IMR-90 (cell line): ENCODE measurements at regions not wholly inside any gene's neighbourhood (a gene's known extent, or its start where the extent isn't known, plus 50 kb on each side); places are given as distances from the start of the nearest gene placed in this dataset.

Source experiments
- ATAC-seq: fragments of 200-7000 bp; cut with Tn5 transposase; 2 replicates; pipeline ENCODE4 v1.9.1; 2020; ENCODE audit warnings: low read depth, mild to moderate bottlenecking, moderate library complexity
- BruUV-seq: library from RNA; stranded (reverse); fragments of 400-500 nt; replicated peaks from 2 replicates; lab custom pipeline; 2021; lab: Mats Ljungman, UMichigan
- CTCF ChIA-PET: fragments of 300-600 bp; formaldehyde crosslinking; extraction: SDS; loops from one replicate; lab custom pipeline; 2021; ENCODE audit warnings: antibody characterized with exemption; lab: Yijun Ruan, JAX
- POLR2A ChIA-PET: fragments of 300-600 bp; sonication (Branson Sonifier 250); formaldehyde crosslinking; loops from one replicate; lab custom pipeline; 2022; ENCODE audit warnings: antibody characterized with exemption; ENCODE audit not compliant: unreplicated experiment; lab: Charles Lee
- DNase-seq: peaks from one replicate; pipeline ENCODE4 v3.0.0; 2013
- H2AFZ ChIP-seq: replicated peaks from 2 replicates; pipeline ENCODE3; 2013; ENCODE audit warnings: low read length, mild to moderate bottlenecking; ENCODE audit not compliant: poor library complexity
- H2AK5ac ChIP-seq: 2 replicates; pipeline ENCODE4 v1.6.1; 2013; ENCODE audit warnings: low read depth, low read length, inconsistent platforms
- H2AK9ac ChIP-seq: replicated peaks from 2 replicates; pipeline ENCODE3; 2013; ENCODE audit warnings: mild to moderate bottlenecking, low read depth, low read length, moderate library complexity; ENCODE audit not compliant: poor library complexity
- H2BK120ac ChIP-seq: 2 replicates; pipeline ENCODE4 v1.6.1; 2013; ENCODE audit warnings: low read depth, low read length, inconsistent platforms
- H2BK15ac ChIP-seq: 3 replicates; pipeline ENCODE4 v1.6.1; 2013; ENCODE audit warnings: low read depth, low read length, inconsistent platforms
- H2BK20ac ChIP-seq: 2 replicates; pipeline ENCODE4 v1.6.1; 2013; ENCODE audit warnings: low read depth, mild to moderate bottlenecking, inconsistent platforms, low read length, moderate library complexity
- H2BK5ac ChIP-seq: 2 replicates; pipeline ENCODE4 v1.6.1; 2013; ENCODE audit warnings: mild to moderate bottlenecking, low read depth, low read length, inconsistent platforms; ENCODE audit not compliant: poor library complexity, severe bottlenecking
- H3K14ac ChIP-seq: replicated peaks from 2 replicates; pipeline ENCODE4 v1.6.1; 2013; ENCODE audit warnings: low read depth, low read length, inconsistent platforms
- H3K18ac ChIP-seq: 2 replicates; pipeline ENCODE4 v1.6.1; 2013; ENCODE audit warnings: low read depth, low read length, control low read depth
- H3K23ac ChIP-seq: 2 replicates; pipeline ENCODE4 v1.6.1; 2013; ENCODE audit warnings: low read depth, low read length, inconsistent platforms
- H3K27ac ChIP-seq: 2 replicates; pipeline ENCODE4 v1.5.1; 2013; ENCODE audit warnings: mild to moderate bottlenecking, control low read depth, low read length; ENCODE audit not compliant: insufficient read depth
- H3K27me3 ChIP-seq: 2 replicates; pipeline ENCODE4 v1.6.1; 2013; ENCODE audit warnings: low read length; ENCODE audit not compliant: control insufficient read depth, insufficient read depth
- H3K36me3 ChIP-seq: 2 replicates; pipeline ENCODE4 v1.6.1; 2013; ENCODE audit warnings: low read length, mixed read lengths; ENCODE audit not compliant: control insufficient read depth, insufficient read depth
- H3K4ac ChIP-seq: 2 replicates; pipeline ENCODE4 v1.6.1; 2013; ENCODE audit warnings: low read depth, low read length, inconsistent platforms
- H3K4me1 ChIP-seq: 2 replicates; pipeline ENCODE4 v1.6.1; 2013; ENCODE audit warnings: low read length, mixed read lengths; ENCODE audit not compliant: control insufficient read depth, insufficient read depth
- H3K4me2 ChIP-seq: 2 replicates; pipeline ENCODE4 v1.6.1; 2013; ENCODE audit warnings: low read depth, mild to moderate bottlenecking, control low read depth, low read length, moderate library complexity
- H3K4me3 ChIP-seq: 2 replicates; pipeline ENCODE4 v1.5.1; 2013; ENCODE audit warnings: low read depth, mild to moderate bottlenecking, control low read depth, low read length, moderate library complexity; ENCODE audit not compliant: insufficient read depth
- H3K56ac ChIP-seq: 2 replicates; pipeline ENCODE4 v1.6.1; 2013; ENCODE audit warnings: low read length, inconsistent platforms; ENCODE audit not compliant: insufficient read depth; ENCODE audit errors: extremely low read depth
- H3K79me1 ChIP-seq, 2 experiments: 2 replicates each; pipeline ENCODE4 v1.6.1; 2013; ENCODE audit warnings: low read length in 2 of 2, inconsistent platforms in 1 of 2, low read depth in 1 of 2
- H3K9ac ChIP-seq: 2 replicates; pipeline ENCODE4 v1.6.1; 2013; ENCODE audit warnings: low read depth, low read length, control low read depth
- H3K9me1 ChIP-seq: 2 replicates; pipeline ENCODE4 v1.6.1; 2013; ENCODE audit warnings: low read length, inconsistent platforms; ENCODE audit not compliant: insufficient read depth
- H3K9me3 ChIP-seq: 2 replicates; pipeline ENCODE4 v1.6.1; 2013; ENCODE audit warnings: low read length; ENCODE audit not compliant: control insufficient read depth, insufficient read depth
- H4K20me1 ChIP-seq: 2 replicates; pipeline ENCODE4 v1.6.1; 2013; ENCODE audit warnings: low read length, inconsistent platforms; ENCODE audit not compliant: insufficient read depth
- H4K5ac ChIP-seq: 2 replicates; pipeline ENCODE4 v1.6.1; 2013; ENCODE audit warnings: mild to moderate bottlenecking, low read depth, low read length, control low read depth
- H4K8ac ChIP-seq, 2 experiments: 2 replicates each; pipeline ENCODE4 v1.6.1; 2013; ENCODE audit warnings: low read depth in 2 of 2, low read length in 2 of 2, control low read depth in 1 of 2, inconsistent platforms in 1 of 2
- H4K91ac ChIP-seq: 2 replicates; pipeline ENCODE4 v1.6.1; 2013; ENCODE audit warnings: low read depth, low read length, inconsistent platforms; ENCODE audit not compliant: insufficient read depth
- CEBPB ChIP-seq: IDR thresholded peaks from 2 replicates; pipeline ENCODE4 v1.6.1; 2012; ENCODE audit warnings: low read depth, low read length, improper control_type of control experiment
- CHD1 ChIP-seq: IDR thresholded peaks from 2 replicates; pipeline ENCODE4 v1.6.1; 2012; ENCODE audit warnings: low read depth, low read length, improper control_type of control experiment
- CTCF ChIP-seq: conservative IDR thresholded peaks from 2 replicates; pipeline ENCODE4 v1.5.1; 2012; ENCODE audit warnings: mild to moderate bottlenecking, low read depth, low read length, improper control_type of control experiment
- ELK1 ChIP-seq: fragments of 150-350 bp; IDR thresholded peaks from 2 replicates; pipeline ENCODE4 v1.6.1; 2016; ENCODE audit warnings: low read depth, mild to moderate bottlenecking, low read length, moderate library complexity, borderline replicate concordance
- FOS ChIP-seq: fragments of 150-350 bp; IDR thresholded peaks from 2 replicates; pipeline ENCODE4 v1.6.1; 2016; ENCODE audit warnings: low read depth, low read length
- MAFK ChIP-seq: IDR thresholded peaks from 2 replicates; pipeline ENCODE4 v1.6.1; 2012; ENCODE audit warnings: low read depth, low read length, improper control_type of control experiment
- MAZ ChIP-seq: IDR thresholded peaks from 2 replicates; pipeline ENCODE4 v1.6.1; 2012; ENCODE audit warnings: low read depth, mild to moderate bottlenecking, low read length, improper control_type of control experiment, moderate library complexity, borderline replicate concordance
- MXI1 ChIP-seq: IDR thresholded peaks from 2 replicates; pipeline ENCODE4 v1.6.1; 2012; ENCODE audit warnings: low read depth, mild to moderate bottlenecking, low read length, moderate library complexity, borderline replicate concordance
- NFE2L2 ChIP-seq: fragments of 150-350 bp; IDR thresholded peaks from 2 replicates; pipeline ENCODE4 v1.6.1; 2016; ENCODE audit warnings: low read depth, mild to moderate bottlenecking, low read length
- POLR2A ChIP-seq: IDR thresholded peaks from 2 replicates; pipeline ENCODE4 v1.6.1; 2012; ENCODE audit warnings: mild to moderate bottlenecking, low read depth, low read length
- RAD21 ChIP-seq: IDR thresholded peaks from 2 replicates; pipeline ENCODE4 v1.6.1; 2012; ENCODE audit warnings: low read length, improper control_type of control experiment
- RCOR1 ChIP-seq: IDR thresholded peaks from 2 replicates; pipeline ENCODE4 v1.6.1; 2012; ENCODE audit warnings: mild to moderate bottlenecking, low read length, improper control_type of control experiment; ENCODE audit not compliant: insufficient replicate concordance
- RFX5 ChIP-seq: IDR thresholded peaks from 2 replicates; pipeline ENCODE4 v1.8.0; 2012; ENCODE audit warnings: low read depth, mild to moderate bottlenecking, low read length, moderate library complexity
- SMC3 ChIP-seq: fragments of 150-350 bp; IDR thresholded peaks from 2 replicates; pipeline ENCODE4 v1.6.1; 2016; ENCODE audit warnings: low read depth, mild to moderate bottlenecking, antibody characterized with exemption, low read length, moderate library complexity
- USF2 ChIP-seq: fragments of 150-350 bp; IDR thresholded peaks from 2 replicates; pipeline ENCODE4 v1.6.1; 2017; ENCODE audit warnings: mild to moderate bottlenecking, antibody characterized with exemption, low read length, low read depth
- WGBS, 2 experiments: methylation state at CpG; one replicate each; pipeline versions ENCODE4 v1.1.5 to v1.1.7; 2013; ENCODE audit warnings: missing lambda C conversion rate in 2 of 2; ENCODE audit not compliant: insufficient read length in 1 of 2; ENCODE audit errors: extremely low coverage in 2 of 2; 5-methylcytosine and 5-hydroxymethylcytosine counted together
- dilution Hi-C: fragments of 300-500 bp; cut with HindIII; formaldehyde crosslinking; loops from one replicate; pipeline ENCODE4 v1.14.3; 2018; ENCODE audit warnings: low sequenced_read_pairs; ENCODE audit not compliant: unreplicated experiment
- in situ Hi-C: fragments of 300-500 bp; cut with MboI; formaldehyde crosslinking; loops from 3 replicates; pipeline ENCODE4 v1.14.3; 2019; ENCODE audit warnings: low sequenced_read_pairs, inconsistent platforms, mixed read lengths
- intact Hi-C: fragments of 100-400 bp; cut with micrococcal nuclease; formaldehyde crosslinking; loops from 2 replicates; pipeline ENCODE4 v1.10.0; 2022

GRCh38 chr5:61905613-61906012, 400.4 kb upstream of the KIF2A start:
- no TSS peak for BruUV-seq
- Histone ChIP-seq H2BK5ac (no peak overlapping the region), H3K79me1 (no peaks in the 10 kb centered on the region), H3K18ac (no peak overlapping the region), H2AFZ (no peak overlapping the region), H2BK15ac (no peak overlapping the region), H3K4me1 (no peaks in the 10 kb centered on the region), H3K23ac (no peak overlapping the region), H3K14ac (no peak overlapping the region), H2BK20ac (no peak overlapping the region), H3K9me3 (no peaks in the 10 kb centered on the region), H4K5ac (no peak overlapping the region), H2AK5ac (no peak overlapping the region), H3K56ac (no peak overlapping the region), H4K20me1 (no peaks in the 10 kb centered on the region), H2BK120ac (no peak overlapping the region), H3K4me2 (no peak overlapping the region), H3K27me3 (no peaks in the 10 kb centered on the region), H3K36me3 (no peaks in the 10 kb centered on the region), H3K27ac (no peak overlapping the region), H3K9me1 (no peaks in the 10 kb centered on the region), H3K4ac (no peak overlapping the region), H3K9ac (no peak overlapping the region), H2AK9ac (no peak overlapping the region), H4K8ac (no peak overlapping the region), H4K91ac (no peak overlapping the region), H3K4me3 (no peak overlapping the region)
- TF ChIP-seq RAD21 (no peak), USF2 (no peak), CEBPB (no peak), CHD1 (no peak), MAZ (no peak), CTCF (no peak), MAFK (no peak), RCOR1 (no peak), ELK1 (no peak), MXI1 (no peak), POLR2A (no peak), SMC3 (no peak), FOS (no peak), NFE2L2 (no peak), RFX5 (no peak)
- DNase-seq (no peak), ATAC-seq (no peak)
- POLR2A ChIA-PET = no interaction called here
- WGBS, 2 experiments = no CpG with 5 or more reads among the region's 3 CpGs
- dilution Hi-C loops = no loop called here
- CTCF ChIA-PET = no interaction called here
- in situ Hi-C loops = no loop called here
- intact Hi-C loops = no loop called here
